Common myeloid progenitor, CD34-positive (primary cell): ENCODE measurements at regions not wholly inside any gene's neighbourhood (a gene's known extent, or its start where the extent isn't known, plus 50 kb on each side); places are given as distances from the start of the nearest gene placed in this dataset.

ENCODE experiments used
- CTCF ChIA-PET: fragments of 350-600 bp; sonication (Branson Sonifier 250); formaldehyde crosslinking; loops from one replicate; lab custom pipeline; 2021; ENCODE audit warnings: antibody characterized with exemption; lab: Charles Lee
- POLR2A ChIA-PET: fragments of 350-600 bp; sonication (Branson Sonifier 250); formaldehyde crosslinking; loops from one replicate; lab custom pipeline; 2021; ENCODE audit warnings: antibody characterized with exemption; lab: Charles Lee
- DNase-seq, 3 donors: peaks; one replicate each; pipeline versions ENCODE4 v3.0.0 to v3.0.0-alpha.2; 2013
- H3K27ac ChIP-seq, 2 experiments: 1 replicate in 1 of 2; 2 replicates in 1 of 2; pipeline ENCODE4 v1.7.0; 2013; ENCODE audit warnings: inconsistent platforms in 2 of 2, low read length in 2 of 2, mild to moderate bottlenecking in 2 of 2, low read depth in 1 of 2, moderate library complexity in 1 of 2; ENCODE audit not compliant: severe bottlenecking in 2 of 2, insufficient read depth in 1 of 2, poor library complexity in 1 of 2
- H3K27me3 ChIP-seq, 5 experiments: replicated peaks in 2 of 5; 1 replicate in 3 of 5; 2 replicates in 2 of 5; pipeline versions ENCODE4 v1.6.1 to v1.7.0; 2013; ENCODE audit warnings: low read length in 4 of 5, mild to moderate bottlenecking in 2 of 5, moderate library complexity in 2 of 5, inconsistent platforms in 1 of 5; ENCODE audit not compliant: insufficient read depth in 5 of 5, control insufficient read depth in 4 of 5
- H3K36me3 ChIP-seq, 4 experiments: 1 replicate in 2 of 4; 2 replicates in 2 of 4; pipeline versions ENCODE4 v1.6.1 to v1.7.0; 2013; ENCODE audit warnings: low read length in 3 of 4, control low read depth in 1 of 4, mild to moderate bottlenecking in 1 of 4; ENCODE audit not compliant: control insufficient read depth in 4 of 4, insufficient read depth in 4 of 4
- H3K4me1 ChIP-seq, 4 experiments: 1 replicate in 3 of 4; 2 replicates in 1 of 4; pipeline versions ENCODE4 v1.6.1 to v1.7.1; 2013; ENCODE audit warnings: low read length in 3 of 4, mild to moderate bottlenecking in 3 of 4, control low read depth in 1 of 4, inconsistent platforms in 1 of 4, moderate library complexity in 1 of 4; ENCODE audit not compliant: control insufficient read depth in 4 of 4, insufficient read depth in 4 of 4; ENCODE audit errors: control extremely low read depth in 1 of 4
- H3K4me3 ChIP-seq, 7 experiments: 1 replicate in 4 of 7; 2 replicates in 3 of 7; pipeline versions ENCODE4 v1.5.1 to v1.7.0; 2013; ENCODE audit warnings: mild to moderate bottlenecking in 7 of 7, low read length in 6 of 7, moderate library complexity in 6 of 7, inconsistent platforms in 2 of 7, low read depth in 2 of 7, control low read depth in 1 of 7; ENCODE audit not compliant: insufficient read depth in 4 of 7, control insufficient read depth in 1 of 7; ENCODE audit errors: extremely low read depth in 1 of 7
- H3K9me3 ChIP-seq, 5 experiments: 1 replicate in 4 of 5; 2 replicates in 1 of 5; pipeline versions ENCODE4 v1.6.1 to v1.7.1; 2013; ENCODE audit warnings: low read length in 4 of 5, mild to moderate bottlenecking in 2 of 5, inconsistent platforms in 1 of 5, low read depth in 1 of 5, moderate library complexity in 1 of 5; ENCODE audit not compliant: control insufficient read depth in 4 of 5, insufficient read depth in 2 of 5; ENCODE audit errors: control extremely low read depth in 1 of 5
- WGBS: methylation state at CpG from one replicate; pipeline ENCODE4 v1.1.5; 2013; ENCODE audit not compliant: insufficient coverage; 5-methylcytosine and 5-hydroxymethylcytosine counted together

GRCh38 chr5:63286724-63287123 is 675.5 kb downstream of the HTR1A start:
- no peak overlapping the region for H3K27ac ChIP-seq
- no peak overlapping the region for H3K4me3 ChIP-seq
- no peaks in the 10 kb centered on the region for H3K36me3 ChIP-seq
- H3K9me3 ChIP-seq, result no peaks in the 10 kb centered on the region
- WGBS, result 100% methylated on average over 1 of the region's 4 CpGs
- DNase-seq, result no peak
- ChIA-PET CTCF (no interaction called here), POLR2A (no interaction called here)
- H3K4me1 ChIP-seq, result no peaks in the 10 kb centered on the region
- no peaks in the 10 kb centered on the region for H3K27me3 ChIP-seq

GRCh38 chr5:63263411-63263810 is 684.8 kb downstream of the LRRC70 start:
- Histone ChIP-seq H3K36me3 (no peaks in the 10 kb centered on the region), H3K27ac (no peak overlapping the region), H3K27me3 (no peaks in the 10 kb centered on the region), H3K4me3 (no peak overlapping the region), H3K4me1 (no peaks in the 10 kb centered on the region), H3K9me3 (no peaks in the 10 kb centered on the region)
- WGBS, result 86% methylated on average over 1 of the region's 2 CpGs
- DNase-seq, result no peak
- POLR2A ChIA-PET, result no interaction called here
- CTCF ChIA-PET, result no interaction called here

- H3K4me1 ChIP-seq, result no peaks in the 10 kb centered on the region
- H3K4me3 ChIP-seq, result no peak overlapping the region
- H3K27ac ChIP-seq, result no peak overlapping the region
- WGBS, result no CpG with 5 or more reads among the region's 4 CpGs
- ChIA-PET CTCF (no interaction called here), POLR2A (no interaction called here)
- no peak for DNase-seq
- no peaks in the 10 kb centered on the region for H3K27me3 ChIP-seq
- no peaks in the 10 kb centered on the region for H3K9me3 ChIP-seq
- H3K36me3 ChIP-seq, result no peaks in the 10 kb centered on the region
Measured at GRCh38 chr5:63262185-63262981, 683.8 kb downstream of the LRRC70 start.

GRCh38 chr5:63261695-63262094 is 683.1 kb downstream of the LRRC70 start:
- no peak overlapping the region for H3K4me3 ChIP-seq
- no peaks in the 10 kb centered on the region for H3K9me3 ChIP-seq
- DNase-seq, result no peak
- CTCF ChIA-PET, result no interaction called here
- no peaks in the 10 kb centered on the region for H3K36me3 ChIP-seq
- H3K27ac ChIP-seq, result no peak overlapping the region
- H3K27me3 ChIP-seq, result no peaks in the 10 kb centered on the region
- H3K4me1 ChIP-seq, result no peaks in the 10 kb centered on the region
- POLR2A ChIA-PET, result no interaction called here

GRCh38 chr5:63255594-63255993 is 677.0 kb downstream of the LRRC70 start:
- 97% methylated on average over 4 of the region's 5 CpGs for WGBS
- Histone ChIP-seq H3K36me3 (no peaks in the 10 kb centered on the region), H3K4me3 (no peak overlapping the region), H3K27me3 (no peaks in the 10 kb centered on the region), H3K4me1 (no peaks in the 10 kb centered on the region), H3K27ac (no peak overlapping the region), H3K9me3 (no peaks in the 10 kb centered on the region)
- CTCF ChIA-PET, result no interaction called here
- DNase-seq, result no peak
- POLR2A ChIA-PET, result no interaction called here

GRCh38 chr5:63250939-63251338 is 672.3 kb downstream of the LRRC70 start:
- no peaks in the 10 kb centered on the region for H3K4me1 ChIP-seq
- H3K36me3 ChIP-seq, result no peaks in the 10 kb centered on the region
- no peak overlapping the region for H3K4me3 ChIP-seq
- no peaks in the 10 kb centered on the region for H3K9me3 ChIP-seq
- CTCF ChIA-PET, result no interaction called here
- WGBS, result no CpG with 5 or more reads among the region's 1 CpG
- no peak for DNase-seq
- H3K27me3 ChIP-seq, result no peaks in the 10 kb centered on the region
- POLR2A ChIA-PET, result no interaction called here
- H3K27ac ChIP-seq, result no peak overlapping the region

- Histone ChIP-seq H3K27ac (no peak overlapping the region), H3K36me3 (no peaks in the 10 kb centered on the region), H3K9me3 (no peaks in the 10 kb centered on the region), H3K4me1 (no peaks in the 10 kb centered on the region), H3K4me3 (no peak overlapping the region), H3K27me3 (no peaks in the 10 kb centered on the region)
- ChIA-PET POLR2A (no interaction called here), CTCF (no interaction called here)
- DNase-seq, result no peak
- WGBS, result 100% methylated on average over 1 of the region's 2 CpGs
Measured at GRCh38 chr5:63249960-63250359, 671.3 kb downstream of the LRRC70 start.
